HG03575 (cell line): ENCODE measurements at regions not wholly inside any gene's neighbourhood (a gene's known extent, or its start where the extent isn't known, plus 50 kb on each side); places are given as distances from the start of the nearest gene placed in this dataset.

Source experiments
- ATAC-seq: cut with Tn5 transposase; IDR thresholded peaks from one replicate; pipeline ENCODE4 v1.9.1; 2021; ENCODE audit not compliant: unreplicated experiment, insufficient number of reproducible peaks, low FRiP score; ENCODE audit errors: extremely low read depth

- ATAC-seq, result no peak
These were observed 543.1 kb downstream of the LRFN5 start for GRCh38 chr14:42149609-42150261.

GRCh38 chr14:42145766-42146165 is 539.1 kb downstream of the LRFN5 start:
- no peak for ATAC-seq

DNA sequence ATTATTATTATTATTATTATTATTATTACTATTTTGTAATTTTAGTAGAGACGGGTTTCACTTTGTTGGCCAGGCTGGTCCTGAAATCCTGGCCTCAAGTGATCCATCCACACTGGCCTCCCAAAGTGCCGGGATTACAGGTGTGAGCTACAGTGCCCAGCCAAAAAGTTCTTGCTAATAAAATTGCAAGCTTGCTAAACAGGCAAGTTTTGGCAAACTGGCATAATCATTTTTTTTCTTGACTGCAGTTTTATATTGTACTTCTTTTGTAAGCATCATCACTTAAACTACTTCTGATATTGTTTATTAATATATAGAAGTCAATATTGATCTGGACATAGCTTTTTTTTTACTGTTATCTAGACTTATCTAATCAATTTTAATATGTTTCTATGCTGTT is 536.4 kb downstream of the LRFN5 start:
- no peak for ATAC-seq

DNA sequence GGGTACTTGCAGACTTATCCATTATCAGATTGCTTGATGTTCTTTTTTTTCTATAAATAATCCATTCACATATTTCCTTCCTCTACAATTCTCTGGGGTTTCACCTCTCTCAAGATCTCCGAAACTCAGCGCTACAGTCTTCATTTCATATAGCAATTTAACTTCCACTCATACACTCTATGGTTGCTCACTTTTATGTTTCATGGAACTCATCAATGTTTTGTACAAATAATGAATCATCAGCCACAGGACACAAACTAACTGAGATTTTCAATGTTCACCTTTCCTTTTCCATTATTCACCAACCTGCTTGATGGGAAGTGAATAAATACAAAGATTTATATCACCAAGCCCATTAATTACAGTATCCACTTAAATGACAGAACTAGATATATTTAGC is 534.7 kb downstream of the LRFN5 start:
- no peak for ATAC-seq

DNA sequence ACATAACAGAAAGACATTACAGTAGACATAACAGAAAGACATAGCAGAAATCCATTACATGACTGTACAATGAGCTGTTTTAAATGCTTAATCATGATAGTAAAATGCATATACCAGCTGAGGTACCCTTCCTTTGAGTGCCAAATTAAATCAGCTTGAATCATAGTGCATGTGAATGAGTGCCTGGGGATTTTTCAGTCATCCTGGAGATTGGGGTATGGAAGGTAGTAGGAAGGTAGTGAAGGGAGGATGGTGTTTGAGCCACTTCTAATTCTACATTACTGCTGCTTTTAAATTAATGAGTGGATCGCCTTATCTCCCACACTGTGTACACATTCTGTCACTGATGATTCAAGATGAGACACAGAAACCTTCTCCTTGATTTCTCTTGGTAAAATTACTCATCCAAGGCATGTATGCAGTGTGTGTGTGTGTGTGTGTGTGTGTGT is 534.2 kb downstream of the LRFN5 start:
- ATAC-seq, result no peak

DNA sequence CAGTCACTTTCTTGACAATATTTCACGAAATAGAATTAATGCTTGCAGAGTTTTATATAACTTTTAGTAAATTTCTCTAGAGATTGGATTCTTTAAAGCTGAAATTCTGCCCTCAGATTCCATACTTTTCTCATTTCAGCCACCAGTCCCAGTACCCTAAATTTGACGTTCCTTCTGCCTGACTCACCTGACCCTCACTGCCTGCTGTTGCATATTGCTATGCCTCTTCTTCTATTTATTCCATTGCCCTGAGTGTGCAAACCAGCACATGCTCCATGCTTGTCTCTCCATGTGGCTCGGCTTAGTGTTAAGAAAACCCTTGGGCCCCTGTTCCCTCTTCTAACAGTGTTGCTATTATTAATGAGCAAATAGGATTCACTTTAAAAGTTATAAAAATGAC is 533.3 kb downstream of the LRFN5 start:
- ATAC-seq, result no peak

- no peak for ATAC-seq
These were observed 531.7 kb downstream of the LRFN5 start for GRCh38 chr14:42138406-42138805.

GRCh38 chr14:42130815-42131214 is 524.1 kb downstream of the LRFN5 start:
- no peak for ATAC-seq

DNA sequence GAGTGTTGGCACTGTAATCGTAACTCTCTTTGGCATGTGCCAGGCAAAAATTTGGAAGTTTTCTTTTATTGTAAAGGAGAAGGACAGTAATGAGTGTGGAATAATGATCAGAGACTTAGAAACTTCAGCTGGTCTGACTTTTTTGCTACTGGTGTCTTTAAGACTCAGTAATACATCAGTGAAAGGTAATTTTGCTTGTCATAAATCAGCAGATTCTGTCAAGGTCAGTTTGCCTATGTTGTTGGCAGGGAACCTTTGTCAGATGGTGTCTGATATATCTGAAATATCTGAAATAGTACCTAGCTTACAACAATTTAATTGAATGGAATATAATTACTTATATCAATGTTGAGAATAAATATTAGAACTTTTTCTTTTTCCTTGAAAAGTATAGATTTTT is 516.9 kb downstream of the LRFN5 start:
- ATAC-seq, result no peak

GRCh38 chr14:42113358-42114069 is 506.8 kb downstream of the LRFN5 start:
- no peak for ATAC-seq

- no peak for ATAC-seq
These were observed 505.4 kb downstream of the LRFN5 start for GRCh38 chr14:42112108-42112507.

DNA sequence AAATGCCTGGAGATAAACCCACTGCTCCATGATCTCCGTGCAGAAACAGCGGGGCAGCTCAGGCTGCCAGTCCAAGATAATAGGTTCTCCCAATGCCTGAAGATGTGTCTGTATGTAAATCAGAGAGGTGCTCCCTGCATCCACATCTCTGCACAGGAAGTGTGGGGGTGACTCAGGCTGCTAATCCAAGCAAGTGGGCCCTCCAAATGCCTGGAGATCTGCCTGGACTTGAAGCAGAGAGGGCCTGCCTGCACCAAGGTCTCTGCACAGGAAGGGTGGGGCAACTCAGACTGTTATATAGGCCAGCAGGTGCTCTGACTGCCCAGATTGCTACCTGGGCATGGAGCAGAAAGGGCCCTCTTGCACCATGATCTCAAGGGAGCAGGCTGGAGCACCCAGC is 504.7 kb downstream of the LRFN5 start:
- no peak for ATAC-seq

- peak; percentile 89 for ATAC-seq
These were observed 503.5 kb downstream of the LRFN5 start for GRCh38 chr14:42110167-42110566.

GRCh38 chr14:42095155-42095554 is 488.5 kb downstream of the LRFN5 start:
- ATAC-seq, result no peak

GRCh38 chr14:42090122-42090521 is 483.4 kb downstream of the LRFN5 start:
- no peak for ATAC-seq

DNA sequence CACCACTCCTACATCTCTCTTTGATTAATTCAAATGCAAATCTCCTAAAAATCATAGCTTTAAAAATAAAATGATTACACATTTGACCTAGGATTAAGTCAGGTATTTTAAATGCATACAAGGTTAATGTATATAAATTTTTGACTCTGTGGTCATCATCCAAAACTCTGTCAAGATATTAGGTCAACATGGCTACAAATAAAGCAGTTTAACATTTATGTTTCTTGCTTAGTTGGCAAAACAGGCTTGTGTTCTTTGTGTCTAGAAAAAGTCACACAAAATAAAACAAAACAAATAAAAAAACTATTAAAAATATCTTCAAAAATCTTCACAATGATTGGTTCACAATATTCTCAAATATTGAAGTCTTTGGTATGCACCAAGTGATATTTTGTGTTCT is 473.2 kb downstream of the LRFN5 start:
- ATAC-seq, result no peak

DNA sequence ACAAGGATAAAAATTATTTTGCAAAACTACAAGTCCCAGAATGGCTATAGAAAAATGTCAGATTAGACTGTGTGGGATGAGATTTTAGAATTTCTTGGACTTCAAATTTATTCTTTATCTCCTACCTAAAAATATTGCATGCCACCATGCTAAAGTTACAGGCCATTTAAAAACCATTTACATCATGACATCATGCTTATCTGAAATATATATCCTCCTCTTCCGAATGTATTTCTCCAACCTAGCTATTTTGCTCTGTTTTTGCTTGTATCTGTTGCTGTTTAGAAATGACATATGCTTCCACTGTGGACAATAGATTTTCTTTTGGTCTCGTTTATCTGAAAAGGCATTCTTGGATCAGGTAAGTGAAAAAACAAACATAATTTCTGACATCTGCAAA is 471.7 kb downstream of the LRFN5 start:
- no peak for ATAC-seq

DNA sequence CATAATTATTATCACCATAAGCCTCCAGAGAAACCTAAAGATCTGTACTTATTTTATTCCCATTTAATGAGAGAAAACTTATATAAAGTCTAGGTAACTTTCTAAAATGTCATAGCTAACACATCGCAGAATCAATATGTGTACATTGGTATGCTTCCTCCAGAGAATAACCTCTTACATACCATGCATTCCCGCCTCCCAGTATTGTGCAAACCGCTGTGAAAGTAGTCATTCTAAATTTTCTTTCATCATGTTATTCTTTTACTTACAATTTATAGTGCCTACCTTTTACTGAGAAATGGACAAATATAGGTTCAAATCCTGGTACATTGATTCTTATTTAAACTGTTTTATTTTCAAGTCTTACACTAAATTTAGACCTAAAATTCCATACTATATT is 463.4 kb downstream of the LRFN5 start:
- no peak for ATAC-seq

- no peak for ATAC-seq
These were observed 450.4 kb downstream of the LRFN5 start for GRCh38 chr14:42057111-42057510.

DNA sequence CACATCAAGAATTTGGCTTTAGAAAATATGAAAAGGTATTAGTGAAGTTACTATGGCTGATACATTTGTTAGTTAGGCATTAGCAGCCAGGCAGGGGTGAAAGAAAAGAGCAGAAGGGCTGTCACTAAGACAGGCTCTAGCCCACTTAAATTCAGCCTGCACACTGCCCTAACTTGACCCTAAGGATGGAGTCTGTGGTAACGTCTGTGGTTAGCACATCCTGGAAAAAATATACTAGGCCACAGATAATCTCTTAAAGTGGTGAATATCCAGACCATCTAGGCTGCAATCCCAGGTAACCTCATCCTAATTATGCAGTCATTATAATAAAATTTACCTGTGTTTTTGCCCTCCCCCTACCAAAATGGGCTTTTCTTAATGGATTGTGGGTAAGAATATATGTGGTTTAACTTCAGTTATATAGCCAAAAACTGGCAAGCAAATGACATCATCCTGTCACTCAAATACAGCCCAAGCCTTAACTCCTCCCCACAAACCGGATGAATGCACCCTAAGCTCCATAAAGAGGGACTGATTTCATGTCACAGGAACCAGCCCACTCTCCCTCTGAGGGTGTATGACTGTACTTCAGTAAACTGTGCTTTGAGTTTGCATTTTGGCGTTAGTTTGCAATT is 440.9 kb downstream of the LRFN5 start:
- no peak for ATAC-seq
